ENCODE measurements at regions not wholly inside any gene's neighbourhood (a gene's known extent, or its start where the extent isn't known, plus 50 kb on each side); places are given as distances from the start of the nearest gene placed in this dataset.

GRCh38 chr2:145769011-145769716 is 1249.2 kb upstream of the ZEB2 start:
- H3K4me1 Mint-ChIP-seq = no peaks in the 10 kb centered on the region
- DNase-seq (no peak), ATAC-seq (ENCODE audit: low read depth) (no peak)
- H3K36me3 Mint-ChIP-seq = no peaks in the 10 kb centered on the region
- POLR2A ChIA-PET = no interaction called here
- no peak overlapping the region for H3K27ac Mint-ChIP-seq
- H3K27me3 Mint-ChIP-seq = no peaks in the 10 kb centered on the region
- H3K4me3 Mint-ChIP-seq = no peak overlapping the region
- no peaks in the 10 kb centered on the region for H3K9me3 Mint-ChIP-seq

- H3K4me3 Mint-ChIP-seq = no peak overlapping the region
Observed at GRCh38 chr2:145765874-145766273, 1246.0 kb upstream of the ZEB2 start.

GRCh38 chr2:145764631-145765030 is 1244.7 kb upstream of the ZEB2 start:
- no peak overlapping the region for H3K27ac Mint-ChIP-seq
- POLR2A ChIA-PET = no interaction called here
- H3K27me3 Mint-ChIP-seq = no peaks in the 10 kb centered on the region
- H3K4me1 Mint-ChIP-seq = no peaks in the 10 kb centered on the region
- no peaks in the 10 kb centered on the region for H3K36me3 Mint-ChIP-seq
- H3K4me3 Mint-ChIP-seq = no peak overlapping the region
- H3K9me3 Mint-ChIP-seq = no peaks in the 10 kb centered on the region
- ATAC-seq (ENCODE audit: low read depth) = no peak
- no peak for DNase-seq

More at GRCh38 chr2:145765874-145766273, 1246.0 kb upstream of the ZEB2 start:
- Mint-ChIP-seq H3K27me3 (no peaks in the 10 kb centered on the region), H3K27ac (no peak overlapping the region), H3K9me3 (no peaks in the 10 kb centered on the region), H3K4me1 (no peaks in the 10 kb centered on the region), H3K36me3 (no peaks in the 10 kb centered on the region)
- POLR2A ChIA-PET = no interaction called here
- ATAC-seq (ENCODE audit: low read depth) = no peak
- no peak for DNase-seq

DNA sequence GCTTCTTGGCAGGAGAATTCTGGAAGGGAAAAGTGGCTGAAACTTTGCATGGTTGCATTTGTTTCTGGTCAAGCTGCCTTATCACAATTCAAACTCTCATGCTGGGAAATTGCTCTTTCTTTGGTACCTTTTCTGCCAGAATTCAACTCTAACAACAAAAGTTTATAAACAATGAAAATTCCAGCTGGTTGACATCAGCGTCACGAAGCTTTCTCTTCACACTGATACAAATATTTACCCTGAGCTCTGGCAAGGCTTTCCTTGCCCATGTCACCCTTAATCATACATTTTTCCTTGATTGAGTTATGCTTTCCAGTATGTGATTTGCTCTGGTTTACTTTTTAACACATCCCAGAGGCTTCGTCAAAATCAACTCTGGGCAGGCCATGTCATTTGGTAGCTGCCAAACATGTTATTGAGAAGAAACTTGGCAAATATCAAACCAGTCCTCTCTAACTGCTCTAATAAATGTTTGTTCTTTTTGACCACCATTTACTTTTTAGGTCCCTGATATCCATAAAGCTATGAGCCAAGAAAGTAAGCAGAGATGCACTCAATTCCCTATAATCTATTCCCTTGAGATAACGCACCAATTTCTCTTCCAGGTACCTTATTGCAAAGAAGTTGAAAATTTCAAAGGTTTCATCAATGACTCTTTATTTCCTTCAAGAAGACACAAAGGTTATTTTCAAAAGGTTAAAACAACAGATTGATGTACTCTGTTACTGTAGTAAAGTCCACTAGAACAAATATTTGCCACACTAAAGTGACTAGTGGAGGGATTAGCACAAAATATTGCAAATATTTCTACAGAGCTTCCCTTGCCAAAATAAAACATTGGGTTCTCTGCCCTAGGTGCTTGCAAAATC is 1241.1 kb upstream of the ZEB2 start:
- DNase-seq (no peak), ATAC-seq (ENCODE audit: low read depth) (no peak)
- no peaks in the 10 kb centered on the region for H3K36me3 Mint-ChIP-seq
- POLR2A ChIA-PET = no interaction called here
- no peak overlapping the region for H3K27ac Mint-ChIP-seq
- no peaks in the 10 kb centered on the region for H3K27me3 Mint-ChIP-seq
- no peaks in the 10 kb centered on the region for H3K9me3 Mint-ChIP-seq
- H3K4me3 Mint-ChIP-seq = no peak overlapping the region
- H3K4me1 Mint-ChIP-seq = no peaks in the 10 kb centered on the region

- Mint-ChIP-seq H3K4me3 (no peak overlapping the region), H3K4me1 (no peaks in the 10 kb centered on the region), H3K27ac (no peak overlapping the region), H3K36me3 (no peaks in the 10 kb centered on the region), H3K9me3 (no peaks in the 10 kb centered on the region), H3K27me3 (no peaks in the 10 kb centered on the region)
- POLR2A ChIA-PET = no interaction called here
- ATAC-seq (ENCODE audit: low read depth) (no peak), DNase-seq (no peak)
Observed at GRCh38 chr2:145759228-145759915, 1239.5 kb upstream of the ZEB2 start.

DNA sequence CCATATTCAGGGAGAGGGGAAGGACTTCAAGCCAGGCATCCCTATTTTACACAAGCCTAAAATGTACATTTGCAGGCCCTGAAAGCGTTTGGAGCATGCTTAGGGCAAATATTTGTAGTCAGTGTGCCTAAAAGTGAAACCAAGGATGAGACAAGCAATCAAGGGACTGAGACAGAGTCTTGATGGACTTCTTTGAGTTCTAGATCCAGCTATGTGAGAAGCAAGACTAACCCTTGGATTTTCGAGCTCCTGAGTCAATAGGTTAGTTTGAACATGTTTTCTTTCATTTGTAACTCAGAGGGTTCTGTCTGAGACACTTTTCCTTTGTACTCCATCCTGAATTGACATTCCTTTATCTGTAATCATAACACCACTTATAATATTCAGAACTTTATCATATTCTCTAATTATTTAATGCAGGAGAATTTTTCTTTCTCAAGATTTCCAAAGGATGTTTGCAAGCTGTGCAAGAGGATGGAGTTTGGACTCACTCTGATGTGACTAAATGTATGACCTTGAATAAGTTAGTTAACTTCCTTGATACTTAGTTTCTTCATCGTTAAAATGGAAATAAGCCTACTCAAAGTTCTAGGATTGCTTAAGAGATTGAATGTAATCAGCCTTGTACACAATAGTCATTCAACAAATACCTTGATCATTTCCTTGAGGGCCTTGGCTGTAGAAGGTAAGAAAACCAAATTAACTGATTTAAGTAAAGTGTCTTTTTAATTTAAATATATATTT is 1237.8 kb upstream of the ZEB2 start:
- no peak for DNase-seq
- H3K4me1 Mint-ChIP-seq = no peaks in the 10 kb centered on the region
- ATAC-seq (ENCODE audit: low read depth) = no peak
- no peak overlapping the region for H3K27ac Mint-ChIP-seq
- H3K27me3 Mint-ChIP-seq = no peaks in the 10 kb centered on the region
- no peak overlapping the region for H3K4me3 Mint-ChIP-seq
- no peaks in the 10 kb centered on the region for H3K9me3 Mint-ChIP-seq
- POLR2A ChIA-PET = no interaction called here
- H3K36me3 Mint-ChIP-seq = no peaks in the 10 kb centered on the region

DNA sequence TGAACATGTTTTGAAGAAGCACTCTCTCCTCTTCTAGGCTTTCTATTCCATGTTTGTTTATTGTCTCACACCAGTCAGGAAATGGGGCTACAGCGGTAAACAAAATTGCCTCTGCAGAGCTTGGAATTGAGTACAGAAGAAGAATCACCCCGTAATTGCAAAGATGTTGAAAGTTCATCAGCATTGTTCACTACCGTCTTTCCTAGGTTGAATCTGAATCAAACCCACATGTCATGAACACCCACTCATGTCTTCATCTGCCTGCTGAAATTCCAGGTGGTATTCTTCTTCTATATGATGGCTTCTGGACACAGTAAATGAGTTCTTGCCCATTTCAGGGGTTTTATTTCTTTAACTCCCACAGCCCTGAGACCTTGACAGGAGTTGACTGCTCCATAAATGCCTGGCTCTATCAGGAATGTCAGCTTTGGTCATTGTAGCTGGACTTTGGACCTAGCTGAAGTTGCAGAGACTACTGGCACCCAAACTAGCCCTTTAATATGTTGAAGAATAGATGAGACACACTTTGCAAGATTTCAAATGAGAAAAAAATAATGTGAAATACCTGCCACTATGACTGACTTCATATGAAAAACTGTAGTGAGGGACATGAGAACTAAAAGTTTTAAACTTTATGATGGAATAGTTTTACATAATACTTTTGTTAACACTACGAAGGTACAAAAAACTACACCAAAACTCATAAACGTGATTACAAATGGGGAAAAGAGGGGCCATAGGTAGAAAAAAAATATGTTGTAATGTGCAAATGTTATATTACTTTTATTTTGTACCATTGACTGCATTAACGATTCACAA is 1235.3 kb upstream of the ZEB2 start:
- ATAC-seq (ENCODE audit: low read depth) = no peak
- peaks cover 2% of the 10 kb centered on the region for H3K27me3 Mint-ChIP-seq
- H3K27ac Mint-ChIP-seq = no peak overlapping the region
- no peak for DNase-seq
- H3K4me3 Mint-ChIP-seq = no peak overlapping the region
- H3K9me3 Mint-ChIP-seq = no peaks in the 10 kb centered on the region
- POLR2A ChIA-PET = no interaction called here
- H3K4me1 Mint-ChIP-seq = no peaks in the 10 kb centered on the region
- no peaks in the 10 kb centered on the region for H3K36me3 Mint-ChIP-seq

- Mint-ChIP-seq H3K9me3 (no peaks in the 10 kb centered on the region), H3K27ac (no peak overlapping the region), H3K27me3 (peaks cover 2% of the 10 kb centered on the region), H3K4me3 (no peak overlapping the region), H3K4me1 (no peaks in the 10 kb centered on the region), H3K36me3 (no peaks in the 10 kb centered on the region)
- DNase-seq (no peak), ATAC-seq (ENCODE audit: low read depth) (no peak)
- POLR2A ChIA-PET = no interaction called here
Observed at GRCh38 chr2:145753966-145754365, 1234.0 kb upstream of the ZEB2 start.

DNA sequence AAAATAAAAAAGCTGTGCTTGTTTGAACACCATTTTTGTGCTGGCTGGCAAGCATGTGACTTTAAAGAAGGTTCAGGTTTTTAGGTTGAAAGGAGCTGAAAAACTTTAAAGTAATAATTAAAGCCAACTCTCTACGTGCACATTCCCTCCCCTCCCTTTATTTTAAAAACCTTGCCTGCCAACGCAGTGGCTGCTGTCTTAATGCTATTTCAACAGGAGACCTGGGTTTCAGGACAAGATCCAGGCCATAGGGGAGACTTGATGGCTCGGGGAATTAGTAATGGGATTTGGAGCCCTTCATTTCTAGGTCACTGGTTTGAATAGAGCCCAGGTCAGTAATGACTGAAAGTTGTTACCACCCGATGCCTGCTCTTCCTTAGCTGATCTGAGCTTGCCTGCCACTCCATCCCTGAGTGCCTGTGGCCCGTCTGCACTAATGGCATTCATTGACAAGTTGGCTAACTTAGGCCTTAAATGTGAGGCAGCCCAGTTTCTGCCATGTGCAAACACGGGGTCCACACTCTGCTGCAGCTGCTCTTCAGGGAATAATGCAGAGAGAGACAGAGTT is 1233.2 kb upstream of the ZEB2 start:
- Mint-ChIP-seq H3K36me3 (no peaks in the 10 kb centered on the region), H3K4me1 (no peaks in the 10 kb centered on the region), H3K27me3 (peaks cover 2% of the 10 kb centered on the region), H3K27ac (no peak overlapping the region), H3K4me3 (no peak overlapping the region), H3K9me3 (no peaks in the 10 kb centered on the region)
- no peak for DNase-seq
- ATAC-seq (ENCODE audit: low read depth) = no peak
- POLR2A ChIA-PET = interaction anchor here (0.6 kb wide), 1 partner anchor 292 kb away, joined by 3 read pairs; no protein-coding TSS in a partner anchor

GRCh38 chr2:145752091-145752806 is 1232.3 kb upstream of the ZEB2 start:
- H3K4me3 Mint-ChIP-seq = no peak overlapping the region
- DNase-seq = no peak
- POLR2A ChIA-PET = interaction anchor here (0.6 kb wide), 1 partner anchor 291 kb away, joined by 3 read pairs; no protein-coding TSS in a partner anchor
- ATAC-seq (ENCODE audit: low read depth) = no peak
- H3K4me1 Mint-ChIP-seq = no peaks in the 10 kb centered on the region
- peaks cover 2% of the 10 kb centered on the region for H3K27me3 Mint-ChIP-seq
- no peaks in the 10 kb centered on the region for H3K36me3 Mint-ChIP-seq
- no peak overlapping the region for H3K27ac Mint-ChIP-seq
- no peaks in the 10 kb centered on the region for H3K9me3 Mint-ChIP-seq

- DNase-seq (no peak), ATAC-seq (ENCODE audit: low read depth) (no peak)
- POLR2A ChIA-PET = no interaction called here
- Mint-ChIP-seq H3K4me3 (no peak overlapping the region), H3K9me3 (no peaks in the 10 kb centered on the region), H3K27ac (no peak overlapping the region), H3K36me3 (no peaks in the 10 kb centered on the region), H3K27me3 (peaks cover 2% of the 10 kb centered on the region), H3K4me1 (no peaks in the 10 kb centered on the region)
Observed at GRCh38 chr2:145751629-145752028, 1231.7 kb upstream of the ZEB2 start.

DNA sequence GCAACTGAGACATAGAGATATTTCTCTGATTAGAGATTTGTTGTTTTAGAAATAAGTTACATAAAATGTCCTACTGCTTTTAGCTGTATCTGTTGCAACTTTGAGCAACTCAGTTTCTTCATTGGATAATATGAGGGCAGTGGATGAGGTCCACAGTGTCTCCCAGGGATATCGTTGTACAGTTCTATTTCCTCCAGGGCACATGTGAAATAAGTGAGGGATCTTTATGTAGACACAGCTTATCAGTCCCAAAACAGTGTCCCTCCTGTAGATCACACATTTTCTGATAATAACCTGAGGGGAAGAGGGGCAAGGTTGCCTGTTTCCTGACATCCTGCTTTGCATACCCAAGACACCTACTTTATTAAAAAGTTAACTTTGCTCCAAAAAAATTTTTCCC is 1231.2 kb upstream of the ZEB2 start:
- ATAC-seq (ENCODE audit: low read depth) (no peak), DNase-seq (no peak)
- Mint-ChIP-seq H3K4me3 (no peak overlapping the region), H3K4me1 (no peaks in the 10 kb centered on the region), H3K27me3 (peaks cover 2% of the 10 kb centered on the region), H3K27ac (no peak overlapping the region), H3K9me3 (no peaks in the 10 kb centered on the region), H3K36me3 (no peaks in the 10 kb centered on the region)
- POLR2A ChIA-PET = no interaction called here

Measured in activated naive CD8-positive, alpha-beta T cell treated with anti-CD3 and anti-CD28 coated beads, Interleukin-2, amount 10 ng/mL, durations not matched to agents 7 days and 5 days (primary cell).